HG03045 (cell line): ENCODE measurements at regions not wholly inside any gene's neighbourhood (a gene's known extent, or its start where the extent isn't known, plus 50 kb on each side); places are given as distances from the start of the nearest gene placed in this dataset.

Experiments used
- ATAC-seq: cut with Tn5 transposase; IDR thresholded peaks from one replicate; pipeline ENCODE4 v1.9.1; 2021; ENCODE audit warnings: mild to moderate bottlenecking, moderate library complexity; ENCODE audit not compliant: unreplicated experiment

DNA sequence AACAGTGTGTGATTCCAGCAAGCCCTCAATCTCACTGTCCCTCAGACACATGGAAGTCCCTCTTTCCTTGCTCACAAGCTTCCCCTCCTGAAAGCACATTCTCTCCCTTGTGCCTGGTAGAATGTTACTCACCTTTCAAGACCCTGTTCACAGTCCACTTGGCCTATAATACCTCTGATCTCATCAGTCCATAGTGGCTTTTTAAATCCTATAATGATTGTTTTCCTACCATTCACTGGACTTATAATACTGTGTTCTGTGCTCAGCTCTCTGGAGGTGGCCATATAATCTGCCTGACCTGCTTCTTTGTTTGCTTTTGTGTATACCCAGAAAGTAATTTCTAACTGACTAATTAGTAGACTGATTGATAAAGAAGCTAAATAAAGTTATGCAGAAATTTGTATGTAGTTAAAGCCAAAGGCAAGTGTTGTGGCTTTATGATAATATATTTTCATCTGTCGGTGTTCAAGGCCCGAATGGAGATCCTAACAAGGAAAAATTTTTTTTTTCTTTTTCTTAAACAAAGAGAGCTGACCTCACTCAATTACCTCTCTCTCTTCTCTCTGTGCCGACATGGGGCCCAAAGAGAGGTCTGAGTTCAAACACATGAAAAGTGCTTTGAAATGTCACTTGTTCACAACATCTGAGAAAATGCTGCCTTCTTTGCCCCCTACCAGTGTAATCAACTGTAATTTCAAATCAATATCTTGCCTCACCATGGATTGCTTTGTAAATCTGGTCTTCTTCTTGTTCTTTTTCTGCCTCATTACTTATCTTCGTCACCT lies 1033.0 kb upstream of the PIK3C3 start:
- no peak for ATAC-seq

GRCh38 chr18:40917056-40917455 lies 1038.0 kb upstream of the PIK3C3 start:
- ATAC-seq = no peak

DNA sequence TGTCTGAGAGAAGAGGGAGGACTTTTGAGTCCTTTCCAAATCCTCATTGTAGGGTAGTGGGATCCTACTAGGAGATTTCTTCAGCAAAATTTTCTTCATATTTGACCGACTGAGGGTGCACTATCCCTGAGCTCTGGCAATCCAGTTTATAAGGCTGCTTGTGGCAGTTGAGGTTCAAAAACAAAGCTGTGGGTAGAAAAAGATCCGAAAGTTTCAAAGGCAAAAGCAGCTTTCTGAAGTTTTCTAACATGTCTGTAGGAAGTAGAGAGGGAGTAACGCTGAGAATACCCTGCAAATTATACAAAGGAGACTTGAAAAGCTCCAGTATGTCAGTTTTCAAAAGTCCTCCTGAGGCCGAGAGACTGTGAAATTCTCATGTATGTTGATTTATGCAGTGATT lies 1039.3 kb upstream of the PIK3C3 start:
- no peak for ATAC-seq

GRCh38 chr18:40911582-40912254 lies 1043.3 kb upstream of the PIK3C3 start:
- no peak for ATAC-seq

- no peak for ATAC-seq
These were observed 1044.0 kb upstream of the PIK3C3 start for GRCh38 chr18:40911041-40911440.

DNA sequence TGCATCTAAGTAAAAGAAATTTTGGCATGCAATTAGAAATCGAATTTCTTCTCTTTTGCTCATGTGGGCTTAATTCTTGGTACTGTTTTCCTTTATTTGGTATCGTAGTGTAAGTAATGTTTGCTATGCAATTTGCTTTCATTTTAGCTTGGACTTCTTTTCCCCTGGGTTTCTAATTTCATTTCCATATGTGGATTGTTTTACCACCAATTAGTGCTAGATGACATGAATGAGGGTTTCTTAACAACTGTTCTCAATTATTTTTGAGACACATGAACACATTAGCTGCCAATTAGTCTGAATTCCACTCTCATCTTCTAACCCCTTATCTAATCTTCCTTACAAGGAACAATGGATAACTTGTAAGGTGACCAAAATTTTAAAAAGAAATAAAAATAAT lies 1047.2 kb upstream of the PIK3C3 start:
- ATAC-seq = no peak

GRCh38 chr18:40904295-40904694 lies 1050.7 kb upstream of the PIK3C3 start:
- no peak for ATAC-seq

DNA sequence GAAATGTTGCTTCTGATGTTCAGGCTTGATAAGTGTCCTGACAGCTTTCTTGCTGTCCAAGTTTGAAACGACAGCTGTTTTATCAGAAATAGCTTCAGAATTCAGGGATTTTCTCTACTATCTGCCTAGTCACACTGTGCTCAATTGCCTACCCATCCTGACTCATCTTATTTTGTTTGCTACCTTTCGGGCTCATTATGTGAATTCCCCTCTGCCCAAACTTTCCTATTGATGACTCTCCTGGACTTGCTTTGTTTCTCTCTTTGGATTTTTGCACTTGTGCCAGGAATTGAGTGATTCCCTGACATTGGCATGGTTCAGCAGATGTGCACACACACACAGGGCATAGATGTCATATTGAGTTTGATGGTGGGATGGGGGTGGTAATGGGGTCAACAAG lies 1052.6 kb upstream of the PIK3C3 start:
- no peak for ATAC-seq

GRCh38 chr18:40897884-40898283 lies 1057.2 kb upstream of the PIK3C3 start:
- ATAC-seq = no peak

GRCh38 chr18:40883271-40883670 lies 1071.8 kb upstream of the PIK3C3 start:
- no peak for ATAC-seq

DNA sequence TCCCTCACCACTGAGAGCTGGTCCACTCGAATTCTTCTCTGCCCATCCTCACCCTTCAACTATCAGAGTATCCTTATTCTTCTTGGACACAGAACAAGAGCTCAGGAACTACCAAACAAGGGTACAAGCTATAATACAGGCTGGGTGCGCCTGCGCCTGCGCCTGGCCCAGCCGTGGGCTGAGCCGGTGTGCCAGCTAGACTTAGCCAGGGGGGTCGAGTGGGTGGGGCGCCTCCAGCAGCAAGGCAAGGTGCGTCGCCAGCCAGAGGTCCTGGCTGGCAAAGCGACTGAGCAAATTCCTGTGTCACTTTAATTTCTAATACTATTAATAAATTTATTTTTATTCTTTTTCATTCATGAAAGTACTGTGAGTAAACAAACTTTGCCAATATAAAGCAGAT lies 1072.6 kb upstream of the PIK3C3 start:
- ATAC-seq = no peak

DNA sequence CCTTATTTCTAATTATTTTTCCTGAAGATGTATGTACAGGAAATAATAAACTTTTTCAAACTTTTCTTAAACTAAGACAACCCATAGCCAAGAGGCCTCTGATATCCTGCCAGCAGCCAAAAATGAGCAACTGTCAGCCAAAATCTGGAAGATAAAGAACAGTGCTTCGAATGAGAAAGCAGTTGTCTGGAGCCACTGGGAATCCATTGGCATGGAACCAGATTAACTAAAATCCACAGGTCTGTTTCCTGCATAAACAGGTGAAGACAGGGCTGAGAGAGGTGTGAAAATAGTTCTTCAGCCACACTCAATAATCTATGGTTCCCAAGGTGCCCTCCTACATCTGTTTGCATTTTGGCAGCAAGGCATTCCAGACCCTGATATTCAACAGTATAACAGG lies 1076.7 kb upstream of the PIK3C3 start:
- ATAC-seq = no peak

DNA sequence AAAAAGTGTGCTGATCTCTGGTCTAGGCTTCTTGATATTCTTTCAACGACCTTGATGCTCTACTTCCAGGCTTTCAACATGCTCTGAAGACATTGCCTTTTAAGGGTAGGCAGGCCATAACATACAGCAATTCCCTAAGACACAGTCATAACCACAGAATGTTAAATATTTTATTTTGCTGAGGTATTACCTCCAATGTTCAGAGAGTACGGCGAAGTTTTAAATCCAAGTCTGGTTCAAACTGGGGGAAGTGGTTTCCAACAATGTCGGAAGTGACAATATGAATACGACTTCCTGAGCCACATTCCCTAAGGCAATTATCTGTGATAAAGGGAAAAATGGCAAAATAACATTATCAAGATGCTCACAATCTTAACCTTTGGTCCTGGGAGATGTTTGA lies 1077.9 kb upstream of the PIK3C3 start:
- no peak for ATAC-seq

DNA sequence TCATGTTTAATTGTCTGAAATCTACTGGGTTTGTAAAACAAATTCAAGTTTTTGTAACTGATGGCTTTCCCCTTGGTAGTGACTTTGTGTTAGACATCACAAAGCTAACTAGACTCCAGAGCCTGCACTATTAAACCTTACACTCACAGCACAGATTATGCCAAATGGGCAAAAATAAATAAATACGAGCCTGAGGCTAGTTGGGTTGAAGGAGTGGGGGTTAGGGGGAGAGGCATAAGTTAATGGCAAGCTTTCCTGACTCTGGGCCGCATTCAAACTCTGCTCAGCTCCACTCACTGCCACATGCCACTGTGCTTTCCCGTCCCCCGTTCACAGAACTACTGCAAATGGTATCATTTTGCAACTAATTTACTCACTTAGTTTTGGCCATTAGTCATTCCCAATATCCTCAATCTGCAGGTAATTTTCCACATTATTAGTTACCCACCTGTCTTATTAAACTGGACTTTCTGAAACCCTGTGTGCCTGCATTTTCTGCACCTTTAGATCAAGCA lies 1079.9 kb upstream of the PIK3C3 start:
- no peak for ATAC-seq

- no peak for ATAC-seq
These were observed 1080.8 kb upstream of the PIK3C3 start for GRCh38 chr18:40874233-40874632.

GRCh38 chr18:40868110-40868858 lies 1086.8 kb upstream of the PIK3C3 start:
- ATAC-seq = no peak

DNA sequence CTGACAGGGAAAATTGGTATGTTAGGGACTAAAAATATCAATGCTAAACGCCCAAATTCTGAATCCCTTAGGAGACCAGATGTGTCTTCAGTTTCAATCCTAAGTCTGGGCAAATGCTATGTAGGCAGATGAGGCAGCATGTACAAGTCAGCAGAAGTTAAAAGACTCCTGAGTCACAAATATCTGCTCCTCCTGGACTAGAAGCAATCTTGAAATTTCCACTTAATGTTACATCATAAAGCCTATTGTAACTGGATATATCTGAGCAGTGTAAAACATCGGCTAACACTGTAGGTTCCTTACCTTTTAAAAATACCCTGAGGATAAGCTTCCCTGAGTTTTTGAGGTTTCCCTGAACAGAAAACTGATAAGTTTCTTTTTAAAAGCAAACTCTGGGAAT lies 1087.6 kb upstream of the PIK3C3 start:
- ATAC-seq = no peak

GRCh38 chr18:40866968-40867367 lies 1088.1 kb upstream of the PIK3C3 start:
- ATAC-seq = no peak

DNA sequence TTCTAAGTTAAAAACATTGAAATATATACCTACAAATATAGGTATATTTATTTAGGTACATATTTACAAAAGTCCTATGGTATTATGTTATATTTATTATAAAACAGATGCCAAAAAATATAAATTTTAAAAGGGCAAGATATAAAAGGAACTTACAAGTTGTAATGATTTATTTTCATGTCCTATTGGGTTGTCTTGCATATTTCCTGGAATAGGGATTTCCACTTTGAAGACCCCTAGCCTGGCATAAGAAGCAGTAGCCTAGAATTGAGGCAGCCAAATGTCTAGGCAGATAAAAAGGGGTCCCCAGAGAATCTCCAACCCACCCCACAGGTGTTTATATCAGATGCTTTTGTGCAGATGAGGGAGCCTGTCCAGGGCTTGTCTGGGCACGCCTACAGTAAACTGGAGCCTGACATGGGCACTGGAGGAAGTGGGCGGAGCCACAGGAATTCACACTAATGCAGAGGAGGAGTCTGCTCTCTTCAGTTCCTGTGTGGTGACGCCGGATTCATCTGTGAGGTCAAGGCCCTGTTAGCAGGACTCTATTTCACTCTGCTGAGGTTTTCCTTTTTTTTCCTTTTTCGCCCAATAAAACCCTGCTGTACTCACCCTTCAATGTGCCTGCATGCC lies 1088.9 kb upstream of the PIK3C3 start:
- no peak for ATAC-seq

DNA sequence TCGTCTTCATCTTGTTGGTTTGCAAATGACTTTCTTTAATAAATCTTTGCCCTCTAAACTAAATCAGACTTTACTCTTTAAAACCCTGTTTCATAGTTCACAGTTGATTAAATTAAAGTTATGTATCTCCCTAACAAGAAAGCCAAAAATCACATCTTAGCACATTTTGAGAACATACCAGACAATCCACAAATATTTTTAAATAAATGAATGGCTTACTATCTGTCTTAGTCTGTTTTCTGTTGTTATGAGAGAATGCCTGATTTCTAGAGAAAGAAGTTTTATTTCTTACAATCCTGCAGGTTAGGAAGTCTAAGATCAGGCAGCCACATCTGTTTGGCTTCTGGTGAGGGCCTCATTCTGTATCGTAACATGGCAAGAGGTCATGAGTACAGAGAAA lies 1090.2 kb upstream of the PIK3C3 start:
- no peak for ATAC-seq

- no peak for ATAC-seq
These were observed 1091.2 kb upstream of the PIK3C3 start for GRCh38 chr18:40863801-40864200.
